Tibial nerve (tissue), 4 donors: ENCODE measurements at regions not wholly inside any gene's neighbourhood (a gene's known extent, or its start where the extent isn't known, plus 50 kb on each side); places are given as distances from the start of the nearest gene placed in this dataset.
"Not testable (repeated sequence)": the region's sequence is repeated elsewhere in the genome, so short reads cannot be mapped to it uniquely, and the experiment has no call there.

Experiments
- CTCF ChIP-seq, 5 experiments: fragments of 200-600 bp in 3 of 5; fragments of 450-650 bp in 2 of 5; sonication (generic) in 3 of 5; IDR thresholded peaks; one replicate each; pipeline ENCODE4 v1.5.1; 2016 to 2019; ENCODE audit warnings: antibody characterized with exemption in 5 of 5, mild to moderate bottlenecking in 3 of 5, moderate library complexity in 2 of 5
- EP300 ChIP-seq, 2 donors: sonication (generic); formaldehyde crosslinking; IDR thresholded peaks; one replicate each; pipeline ENCODE4 v1.6.1; 2017; ENCODE audit warnings: antibody characterized with exemption in 2 of 2, mild to moderate bottlenecking in 1 of 2

DNA sequence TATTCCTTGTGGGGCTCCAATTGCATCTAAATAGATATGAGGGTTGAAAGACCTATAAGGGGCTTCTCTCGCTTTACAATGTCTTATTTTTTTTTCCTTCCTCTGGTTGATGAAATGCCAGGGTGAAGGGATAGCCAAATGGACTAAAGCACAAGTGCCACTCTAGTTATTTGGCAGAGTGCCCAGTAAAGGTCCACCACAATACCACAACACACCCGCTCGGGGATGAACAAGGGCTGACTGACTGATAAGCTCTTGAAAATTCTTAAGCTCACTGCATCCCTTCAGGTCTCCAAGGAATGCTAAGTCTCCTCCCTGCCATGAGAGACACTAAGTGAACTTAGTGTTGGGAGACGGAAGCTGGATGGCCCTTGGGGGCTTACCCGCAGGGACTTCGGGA, 121.0 kb upstream of the CCNG1 start:
- TF ChIP-seq EP300, CTCF (IDR thresholded peaks at IDR 0.05): not testable (repeated sequence)
